GM18907 (cell line): ENCODE measurements at regions not wholly inside any gene's neighbourhood (a gene's known extent, or its start where the extent isn't known, plus 50 kb on each side); places are given as distances from the start of the nearest gene placed in this dataset.
A peak's percentile ranks its signal among the peaks of the same experiment; 100 is the strongest.
"Not testable (repeated sequence)": the region's sequence is repeated elsewhere in the genome, so short reads cannot be mapped to it uniquely, and the experiment has no call there.

Source experiments
- ATAC-seq: cut with Tn5 transposase; IDR thresholded peaks from one replicate; pipeline ENCODE4 v1.9.1; 2021; ENCODE audit warnings: mild to moderate bottlenecking, moderate library complexity; ENCODE audit not compliant: unreplicated experiment

DNA sequence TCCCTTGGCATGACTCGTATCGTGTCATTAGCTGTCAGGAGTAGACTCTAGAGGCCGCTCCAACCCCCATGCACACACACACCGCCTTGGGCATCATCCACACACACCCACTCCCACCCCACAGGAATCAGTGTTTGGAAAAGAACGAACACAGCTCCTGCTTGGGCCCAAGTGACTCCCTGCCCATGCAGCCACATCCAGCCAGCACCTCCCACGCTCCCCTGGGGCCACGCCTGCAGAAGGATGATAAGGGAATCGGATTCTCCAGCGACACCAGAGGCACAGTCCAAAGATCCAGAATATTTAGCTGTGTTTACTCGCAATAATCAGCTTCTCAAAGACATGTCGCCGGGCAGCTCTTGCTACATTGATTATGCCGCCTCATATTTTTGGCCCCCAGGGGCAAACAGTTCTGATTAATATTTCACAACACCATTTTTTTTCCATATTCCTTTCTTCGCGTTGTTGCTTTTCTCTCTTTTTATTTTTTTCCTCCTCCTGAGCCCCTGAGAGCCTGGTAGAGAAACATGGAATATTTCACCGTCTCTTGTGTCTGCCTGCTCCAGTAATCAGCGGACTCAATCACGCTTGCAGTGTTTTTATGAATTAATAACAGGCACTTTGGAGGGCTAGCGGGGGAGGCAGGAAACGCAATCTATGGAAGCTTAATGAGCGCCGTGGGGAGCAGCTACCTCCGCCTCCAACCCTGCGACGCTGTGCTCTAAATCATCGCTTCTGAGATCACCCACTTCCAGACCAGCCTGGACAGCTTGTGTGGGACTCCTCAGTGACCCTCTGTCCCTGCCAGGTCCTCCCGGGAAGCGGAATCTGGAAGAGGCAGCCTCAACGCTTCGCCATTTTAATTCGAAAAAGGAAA, 221.4 kb downstream of the TLE3 start:
- ATAC-seq: no peak

DNA sequence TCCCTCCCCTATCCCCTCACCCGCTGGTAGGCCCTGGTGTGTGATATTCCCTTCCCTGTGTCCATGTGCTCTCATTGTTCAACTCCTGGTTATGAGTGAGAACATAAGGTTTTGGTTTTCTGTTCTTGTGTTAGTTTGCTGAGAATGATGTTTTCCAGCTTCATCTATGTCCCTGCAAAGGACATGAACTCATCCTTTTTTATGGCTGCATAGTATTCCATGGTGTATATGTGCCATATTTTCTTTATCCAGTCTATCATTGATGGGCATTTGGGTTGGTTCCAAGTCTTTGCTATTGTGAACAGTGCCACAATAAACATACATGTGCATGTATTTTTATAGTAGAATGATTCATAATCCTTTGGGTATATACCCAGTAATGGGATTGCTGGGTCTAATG, 217.8 kb downstream of the TLE3 start:
- ATAC-seq: not testable (repeated sequence)

DNA sequence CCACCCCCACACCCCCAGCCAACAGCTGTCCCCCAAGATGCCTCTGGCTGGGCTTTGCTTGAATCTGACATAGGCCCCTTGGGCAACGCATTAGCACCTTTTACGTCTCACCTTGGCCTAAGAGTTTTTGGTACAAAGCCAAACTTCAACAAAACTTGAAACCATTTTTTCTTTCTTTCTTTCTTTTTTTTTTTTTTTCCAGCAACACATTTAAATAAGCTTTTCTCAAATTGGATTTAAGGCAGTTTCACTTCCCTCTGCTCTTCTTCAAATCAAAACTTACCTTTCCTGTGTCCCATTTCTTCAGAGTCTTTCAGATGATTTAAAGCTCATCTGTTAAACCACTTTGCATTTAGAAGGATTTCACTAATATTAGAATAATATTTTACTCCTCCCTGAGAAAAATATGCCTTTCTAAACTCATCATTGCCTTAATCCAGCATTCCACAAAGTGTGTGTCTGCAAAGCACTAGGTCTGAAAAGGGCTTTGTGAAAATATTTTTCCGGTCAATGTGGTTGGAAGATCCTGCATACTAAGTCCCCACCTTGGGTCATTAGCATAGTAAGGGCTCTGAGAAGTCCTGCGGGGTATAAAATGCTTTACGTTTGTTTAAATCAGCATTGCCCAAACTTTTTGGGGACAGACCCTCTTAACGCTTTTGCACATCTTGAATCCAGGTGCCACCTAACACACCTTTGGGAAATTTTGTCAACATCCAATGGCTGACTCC, 217.0 kb downstream of the TLE3 start:
- ATAC-seq: no peak

DNA sequence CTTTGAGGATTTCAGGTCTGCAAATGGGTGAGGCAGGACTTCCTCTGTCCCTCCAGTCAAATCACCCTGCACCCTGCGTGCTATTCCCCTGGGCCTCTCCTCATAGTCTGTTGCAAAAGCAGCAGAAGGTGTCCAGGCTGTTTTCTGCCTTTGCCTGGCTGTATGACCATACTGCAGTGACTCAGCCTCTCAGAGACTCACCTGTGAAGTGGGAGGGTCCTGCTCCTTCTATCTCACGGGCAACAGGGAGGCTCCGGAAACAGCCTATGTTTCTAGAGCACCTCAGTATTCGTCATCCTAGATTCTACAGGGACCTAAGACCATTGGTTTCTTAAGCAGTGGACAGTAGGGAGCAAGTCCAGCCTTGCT, 216.4 kb downstream of the TLE3 start:
- ATAC-seq: peak; percentile 37

DNA sequence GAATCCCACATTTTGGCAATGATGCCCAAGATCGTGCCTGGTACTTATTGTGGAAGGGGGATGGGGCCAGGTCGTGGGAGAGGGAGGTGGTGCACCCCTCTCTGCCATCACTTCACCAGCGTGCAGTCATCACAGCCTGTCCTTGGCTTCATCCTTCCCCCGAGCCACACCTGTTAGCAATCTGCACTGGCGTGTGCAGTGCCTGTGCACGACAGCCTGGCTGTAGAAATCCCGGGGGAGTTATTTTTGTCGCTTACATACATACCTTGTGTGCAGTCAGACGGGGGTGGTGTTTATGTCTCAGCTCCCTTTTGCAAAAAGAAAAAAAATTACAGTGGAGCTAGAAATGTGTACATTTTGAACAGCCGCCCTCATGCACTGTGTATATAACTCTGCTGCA, 216.0 kb downstream of the TLE3 start:
- peak; percentile 89 for ATAC-seq

DNA sequence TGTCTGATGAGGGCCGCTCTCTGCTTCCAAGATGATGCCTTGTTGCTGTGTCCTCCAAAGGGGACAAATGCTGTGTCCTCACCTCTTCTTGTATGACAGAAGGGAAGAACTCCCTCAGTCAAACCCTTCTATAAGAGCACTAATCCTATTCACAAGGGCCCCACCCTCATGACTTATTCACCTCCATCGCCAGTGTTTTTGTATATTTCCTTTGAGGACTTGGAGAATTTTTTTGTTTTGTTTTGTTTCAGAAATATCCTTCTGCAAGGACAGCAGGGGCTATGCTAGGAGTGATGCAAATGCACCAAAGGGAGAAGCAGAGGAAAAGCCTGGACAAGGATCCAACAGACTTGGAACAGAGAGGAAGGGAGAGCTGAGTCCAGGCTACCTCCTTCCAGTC, 214.4 kb downstream of the TLE3 start:
- ATAC-seq: no peak

DNA sequence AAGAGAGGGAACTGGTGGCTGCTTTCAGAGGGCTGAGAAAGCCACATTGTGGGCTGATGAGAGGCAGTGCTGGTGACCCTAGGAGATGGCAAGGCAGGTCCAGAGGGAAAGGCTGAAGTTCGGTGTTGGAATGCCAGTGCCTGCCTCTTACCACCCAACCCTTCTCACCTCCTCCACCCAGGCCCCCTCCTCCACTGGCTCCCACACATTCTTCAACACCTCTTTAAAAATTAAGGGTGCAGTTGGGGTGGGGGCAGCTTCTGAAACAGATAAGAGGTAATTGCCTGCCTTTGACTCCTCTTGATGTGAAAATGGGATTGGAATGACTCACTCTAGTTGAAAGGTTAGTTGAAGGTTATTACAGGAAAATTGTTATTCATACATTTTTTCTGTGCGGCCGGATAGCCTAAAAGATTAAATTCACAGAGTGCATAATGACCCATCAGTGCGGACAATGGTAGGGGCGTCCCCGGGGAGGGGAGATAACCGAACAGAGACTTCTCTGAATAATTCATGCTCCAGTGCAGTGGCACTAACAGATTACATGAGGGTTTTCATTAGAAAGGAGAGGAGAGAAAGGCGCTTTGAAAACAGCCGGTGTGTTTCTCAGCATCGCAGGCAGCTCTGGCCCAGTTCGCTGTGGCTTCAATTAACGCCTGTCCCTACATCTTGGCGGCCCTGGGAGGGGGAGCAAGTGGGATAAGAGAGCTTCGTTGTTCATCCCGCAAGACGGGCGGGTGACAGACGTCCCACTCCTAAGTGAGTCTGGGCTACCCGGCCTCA, 212.4 kb downstream of the TLE3 start:
- ATAC-seq: no peak

DNA sequence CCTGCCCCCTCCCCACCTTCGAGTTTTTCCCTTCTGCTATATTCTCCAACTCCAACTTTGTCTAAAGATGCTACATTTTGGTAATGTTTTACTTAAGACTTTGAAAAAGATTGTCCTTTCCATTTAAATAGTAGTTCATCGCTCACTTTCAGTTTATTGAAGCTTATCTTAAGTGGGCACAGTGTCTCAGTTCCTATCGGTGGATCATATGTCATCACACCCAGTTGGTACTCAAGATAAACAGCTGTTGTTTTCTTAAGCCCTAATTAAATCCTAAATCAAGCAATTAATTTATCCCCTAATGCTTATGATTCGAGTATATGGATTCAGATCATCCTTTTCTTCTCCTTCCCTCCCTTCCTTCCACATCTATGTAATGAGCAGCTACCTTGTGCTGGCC, 210.7 kb downstream of the TLE3 start:
- ATAC-seq: no peak

DNA sequence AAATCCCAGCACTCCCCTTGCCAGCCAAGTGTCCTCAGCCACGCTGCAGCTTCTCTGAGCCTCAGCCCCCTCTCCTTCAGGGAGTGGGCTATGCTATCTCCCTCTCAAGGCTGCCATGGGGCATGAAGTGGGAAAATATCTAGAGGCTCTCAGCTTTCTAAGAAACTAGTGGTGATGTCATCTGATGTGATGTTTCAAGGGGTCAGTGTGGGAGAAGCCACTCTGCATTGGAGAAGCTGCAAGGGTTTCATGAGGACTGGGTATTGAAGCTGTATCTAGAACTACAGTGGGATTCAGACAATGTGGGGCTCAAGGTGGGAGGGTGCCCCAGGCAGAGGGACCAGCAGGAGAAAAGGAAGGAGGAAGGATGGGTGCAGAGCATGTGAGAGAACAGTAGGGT, 210.2 kb downstream of the TLE3 start:
- no peak for ATAC-seq

DNA sequence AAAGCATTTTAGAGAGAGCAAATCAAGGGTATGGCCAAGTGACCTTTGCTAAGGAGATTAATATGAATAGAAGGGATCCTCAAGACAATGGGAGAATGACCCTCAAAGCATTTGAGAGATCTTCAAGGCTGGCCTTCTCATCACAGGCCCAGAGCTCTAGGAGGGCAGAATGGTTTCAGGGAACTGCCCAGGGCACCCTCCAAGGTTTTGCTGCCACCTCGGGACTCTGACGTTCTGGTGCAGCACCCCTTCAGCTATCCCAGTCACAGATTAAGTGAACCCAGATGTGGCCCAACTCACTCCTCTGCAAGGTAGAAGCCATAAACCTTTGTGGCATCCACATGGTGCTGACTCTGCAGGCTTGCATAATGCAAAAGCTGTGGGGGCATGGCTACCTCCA, 209.3 kb downstream of the TLE3 start:
- ATAC-seq: no peak

DNA sequence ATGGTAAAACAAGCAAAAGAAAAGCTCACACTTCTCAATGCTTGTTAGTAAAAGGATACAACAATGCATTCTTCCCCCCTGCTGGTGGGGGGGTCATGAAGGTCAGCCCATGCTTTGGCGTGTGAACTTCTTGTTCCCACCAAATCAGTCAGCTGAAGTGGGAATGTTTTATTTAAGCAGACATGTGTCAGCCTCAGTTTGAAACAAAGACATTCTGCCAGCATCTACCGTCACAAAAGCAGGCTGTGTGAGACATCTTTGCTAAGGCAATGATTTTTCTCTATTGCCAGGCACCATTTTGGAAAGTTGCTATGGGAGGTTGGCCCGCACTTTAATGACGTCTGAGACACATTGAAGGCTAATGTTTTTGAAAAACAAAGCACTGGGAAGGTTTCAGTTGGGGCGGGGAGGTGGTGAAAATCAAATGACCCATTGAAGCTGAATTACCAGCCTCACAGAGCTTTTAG, 206.6 kb downstream of the TLE3 start:
- no peak for ATAC-seq

DNA sequence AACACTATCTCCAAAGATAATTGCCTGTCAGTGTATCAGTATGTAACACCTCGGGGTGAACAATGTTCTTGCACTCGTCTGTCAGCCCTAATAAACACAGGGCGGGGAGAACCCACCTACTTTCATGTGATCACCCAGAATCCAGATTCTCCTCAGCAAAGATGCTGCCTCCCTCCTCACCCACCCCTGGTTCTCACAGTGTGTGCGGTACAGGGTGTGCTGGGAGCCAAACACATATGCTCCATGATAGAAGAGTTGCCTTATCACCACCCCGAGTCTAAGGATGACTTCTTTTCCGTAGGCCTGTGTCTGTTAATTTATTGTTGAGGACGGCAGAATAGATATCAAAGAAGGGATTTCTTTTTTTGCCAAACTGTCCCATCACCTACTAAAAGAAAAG, 206.1 kb downstream of the TLE3 start:
- no peak for ATAC-seq

DNA sequence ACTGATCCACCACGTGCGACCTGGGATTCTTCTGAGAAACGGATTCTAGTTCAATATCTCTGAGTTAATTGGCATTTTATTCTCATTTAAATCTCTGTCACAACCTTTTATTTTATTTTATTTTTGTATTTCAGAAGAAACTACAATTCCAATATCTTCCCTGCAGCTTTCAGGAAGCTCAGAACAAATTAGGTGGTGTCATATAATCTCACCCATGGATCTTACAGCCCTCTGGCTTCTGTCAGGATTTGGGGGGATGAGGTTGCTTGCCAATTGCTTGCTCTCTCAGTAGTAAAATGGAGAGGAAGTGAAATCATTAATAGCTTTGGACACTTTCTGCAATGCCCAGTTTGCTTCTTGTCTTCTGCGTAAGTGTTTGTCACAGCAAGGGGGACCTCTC, 205.4 kb downstream of the TLE3 start:
- no peak for ATAC-seq

DNA sequence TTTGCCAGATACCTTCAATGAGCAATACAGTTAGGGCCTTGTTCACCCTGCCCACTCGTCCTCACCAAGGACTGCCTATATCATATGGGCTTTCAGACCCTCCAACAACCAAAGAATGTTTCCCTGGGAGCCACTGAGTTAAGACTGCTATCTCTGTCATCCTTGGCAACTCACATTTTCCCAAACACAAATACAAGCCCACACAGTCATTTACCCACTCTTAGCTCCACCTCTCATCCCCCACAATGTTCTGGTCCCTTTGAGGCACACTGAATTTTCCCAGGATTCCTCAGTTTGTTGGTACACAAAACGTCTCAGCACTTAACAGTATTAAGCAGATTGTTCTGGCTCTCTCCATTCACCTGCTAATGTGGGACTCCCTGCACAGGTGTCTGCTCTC, 204.6 kb downstream of the TLE3 start:
- no peak for ATAC-seq

DNA sequence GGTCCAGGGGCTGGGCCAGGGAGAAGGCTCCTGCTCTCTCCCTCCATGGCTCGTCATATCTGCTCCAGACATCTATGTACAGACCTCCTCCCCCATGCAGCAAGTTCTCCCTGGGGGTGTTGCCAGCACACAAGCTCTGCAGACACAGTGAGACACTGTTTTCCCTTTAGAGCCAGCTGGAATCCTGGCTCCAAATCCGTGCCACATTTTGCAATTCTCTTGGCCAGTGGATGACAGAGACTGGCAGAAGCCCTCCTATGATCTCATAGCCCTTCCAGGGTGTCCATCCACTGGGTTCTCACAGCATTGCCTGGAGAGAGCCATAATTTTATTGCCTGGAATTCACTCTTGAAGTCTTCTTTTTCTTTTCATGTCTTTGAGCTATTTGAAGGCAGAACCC, 203.9 kb downstream of the TLE3 start:
- no peak for ATAC-seq

DNA sequence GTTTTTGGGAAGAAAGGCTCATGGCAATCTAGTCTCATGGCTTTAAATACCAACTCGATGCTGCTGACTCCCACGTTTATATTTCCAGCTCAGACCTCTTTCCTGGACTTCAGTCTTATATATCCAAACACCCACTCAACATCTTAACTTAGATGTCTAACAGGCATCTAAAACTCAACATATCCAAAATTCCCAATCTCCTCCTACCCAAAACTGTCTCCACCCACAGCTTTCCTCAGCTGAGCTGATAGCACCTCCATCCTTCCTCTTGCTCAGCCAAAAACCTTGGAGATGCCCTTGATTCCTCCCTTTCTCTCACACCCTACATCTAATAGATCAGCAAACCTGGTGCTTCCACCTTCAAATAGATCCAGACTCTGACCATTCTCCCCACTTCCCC, 202.5 kb downstream of the TLE3 start:
- ATAC-seq: no peak

DNA sequence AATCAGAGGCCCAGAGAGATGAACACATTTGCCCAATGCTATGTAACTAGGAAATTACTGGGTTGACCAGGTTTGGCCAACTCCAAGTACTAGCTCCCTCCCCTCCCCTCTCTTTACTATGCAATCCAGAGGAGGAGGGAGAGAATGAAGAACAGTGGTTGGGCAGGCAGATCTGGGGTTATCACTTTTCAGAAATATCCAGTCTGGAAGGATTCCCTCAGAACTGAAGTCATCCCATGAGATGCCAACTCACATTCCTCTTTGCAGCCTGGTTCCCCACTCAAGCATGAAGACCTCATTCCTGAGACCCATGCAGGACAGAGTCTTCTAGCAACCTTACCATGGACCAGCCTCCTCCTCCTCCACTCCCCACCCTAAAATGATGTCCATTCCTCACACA, 201.1 kb downstream of the TLE3 start:
- no peak for ATAC-seq

DNA sequence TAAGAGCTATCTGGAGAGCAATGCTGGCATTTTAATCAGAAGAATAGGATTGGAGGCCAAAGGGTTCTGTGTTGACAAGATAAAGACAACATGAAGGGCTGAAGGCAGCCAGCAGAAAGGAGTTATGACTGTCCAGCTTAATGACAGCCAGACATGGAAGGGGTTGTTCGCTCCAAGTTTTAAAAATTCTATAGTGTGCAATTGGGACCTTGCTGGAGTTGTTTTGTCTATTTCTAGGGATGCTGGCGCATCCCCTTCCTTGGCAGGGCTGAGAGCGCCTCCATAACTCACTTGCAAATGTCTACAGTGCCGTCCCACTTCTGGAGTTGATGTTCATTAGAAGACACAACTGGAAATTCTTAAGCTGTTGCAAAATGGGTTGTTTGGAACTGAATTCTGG, 200.7 kb downstream of the TLE3 start:
- ATAC-seq: no peak

DNA sequence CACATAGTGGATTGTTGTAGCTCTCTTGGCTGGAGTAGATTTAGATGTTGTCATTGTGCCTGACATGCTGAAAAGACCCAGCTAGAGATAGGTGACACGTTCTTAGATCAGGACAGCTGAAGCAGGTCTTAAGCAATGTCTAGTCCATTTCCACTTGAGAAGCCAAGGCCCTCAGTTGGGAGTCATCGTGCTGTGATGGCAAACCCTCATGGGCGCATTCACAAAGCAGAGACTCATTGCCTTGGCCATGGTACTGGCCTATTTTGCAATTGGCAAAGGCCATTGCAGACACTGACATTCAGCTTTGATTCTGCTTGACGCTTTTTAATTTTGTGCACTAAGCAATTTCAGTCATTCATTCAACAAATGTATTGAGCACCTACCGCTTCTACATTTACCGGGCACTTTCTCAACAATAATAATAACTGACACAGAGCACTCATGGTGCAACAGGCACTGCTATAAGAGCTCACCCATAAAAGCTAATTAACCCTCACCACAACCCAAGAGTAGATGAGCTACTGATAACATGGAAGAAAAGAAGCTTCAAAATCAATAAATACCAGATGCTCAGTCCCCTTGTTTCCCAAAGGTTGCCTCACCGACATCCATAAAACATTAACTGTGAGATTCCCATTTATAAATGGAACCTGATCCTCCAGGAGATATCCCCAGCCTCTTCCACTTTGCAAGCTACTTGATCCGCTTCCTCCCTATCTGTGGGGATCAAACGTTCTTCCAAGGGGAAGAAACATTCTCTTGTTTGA, 200.1 kb downstream of the TLE3 start:
- no peak for ATAC-seq

DNA sequence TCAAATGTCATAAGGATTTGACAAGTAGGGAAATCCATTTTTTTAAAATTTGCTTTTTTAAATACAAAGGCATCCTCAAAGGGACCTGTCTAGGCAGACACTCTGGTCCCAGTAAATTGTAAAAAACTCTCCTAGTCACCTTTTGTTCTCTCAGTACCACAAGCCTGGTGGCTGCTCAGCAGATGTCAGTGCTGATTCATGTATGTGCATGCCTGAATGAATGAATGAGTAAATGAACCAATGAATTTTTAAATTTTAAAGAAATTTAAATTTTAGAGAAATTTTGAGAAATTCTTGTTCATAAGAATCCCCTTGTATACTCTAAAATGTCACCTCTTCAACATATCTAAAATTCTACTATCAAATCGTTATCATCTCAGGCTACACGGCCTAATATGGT, 199.5 kb downstream of the TLE3 start:
- no peak for ATAC-seq
